T47D (cell line): ENCODE measurements at regions not wholly inside any gene's neighbourhood (a gene's known extent, or its start where the extent isn't known, plus 50 kb on each side); places are given as distances from the start of the nearest gene placed in this dataset.

Source experiments
- DNase-seq, 2 experiments: peaks; one replicate each; pipeline versions ENCODE4 v3.0.0 to v3.0.0-alpha.2; 2011 to 2012; ENCODE audit warnings: low read depth in 1 of 2, low spot score in 1 of 2
- JUND ChIP-seq: IDR thresholded peaks from 2 replicates; pipeline ENCODE4 v1.6.1; 2012; ENCODE audit warnings: low read depth
- in situ Hi-C: cut with HindIII; loops from 2 replicates; pipeline ENCODE4 v1.10.0; 2016; ENCODE audit warnings: low sequenced_read_pairs, low pct_unique_long_range_greater_than_20kb

DNA sequence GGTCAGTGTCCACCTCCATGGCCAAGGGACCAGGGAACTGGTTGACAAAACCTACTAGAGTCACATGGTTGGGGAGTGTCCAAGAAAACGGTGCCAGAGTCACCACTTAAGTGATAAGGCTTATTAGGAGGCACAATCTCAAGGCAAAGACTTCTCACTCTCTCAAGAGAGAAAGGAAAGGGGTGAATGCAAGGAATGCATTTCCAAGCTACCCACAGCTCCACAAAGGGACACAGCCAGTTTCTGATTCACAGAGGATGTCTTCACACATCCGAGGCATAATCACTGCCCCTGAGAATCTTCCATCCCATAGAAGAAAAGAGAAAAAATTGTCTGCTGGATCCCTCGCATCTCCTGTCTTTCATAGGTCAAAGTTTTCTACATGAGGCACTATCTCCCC is 269.3 kb downstream of the TNS1 start:
- TF ChIP-seq JUND = no peak
- in situ Hi-C loops = no loop called here
- DNase-seq = no peak

DNA sequence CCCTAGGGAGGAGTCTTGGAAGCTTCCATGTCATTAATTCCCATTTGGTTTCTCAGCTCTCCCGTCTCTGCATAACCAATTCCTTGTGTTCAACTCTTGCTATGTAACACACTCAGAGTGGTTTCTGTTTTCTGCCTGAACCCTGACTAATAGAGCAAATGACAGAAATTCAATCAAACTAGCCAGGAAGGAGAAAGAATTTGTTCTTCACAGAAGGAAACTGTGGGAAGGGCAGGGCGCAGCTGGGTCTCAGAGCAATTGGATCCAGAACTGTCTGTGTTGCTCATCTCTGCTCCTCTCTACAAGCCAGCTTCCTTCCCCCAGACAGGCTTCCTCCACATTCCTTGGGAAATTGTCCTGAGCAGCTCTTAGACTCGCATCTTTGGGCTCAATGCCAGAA is 269.8 kb downstream of the TNS1 start:
- TF ChIP-seq JUND = no peak
- in situ Hi-C loops = no loop called here
- DNase-seq = no peak

DNA sequence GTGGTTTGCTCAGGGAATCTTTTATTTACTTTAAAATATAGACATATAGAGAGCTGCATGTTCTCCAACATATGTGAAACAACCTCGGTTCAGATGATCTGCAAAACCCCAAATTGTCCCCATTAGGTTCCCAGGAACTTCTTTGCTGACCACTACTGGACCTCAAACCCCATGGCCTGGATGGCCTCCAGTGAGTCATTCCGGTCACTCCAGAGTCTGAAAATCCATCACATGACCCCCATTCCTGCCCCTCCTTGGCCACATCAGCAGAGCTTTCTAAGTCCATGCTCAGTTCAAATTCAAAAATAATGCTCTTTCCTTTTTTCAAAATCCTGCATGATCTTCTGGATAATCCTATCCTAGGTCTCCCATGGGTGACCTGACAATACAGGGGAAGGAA is 271.0 kb downstream of the TNS1 start:
- in situ Hi-C loops = no loop called here
- no peak for TF ChIP-seq JUND
- DNase-seq = no peak

DNA sequence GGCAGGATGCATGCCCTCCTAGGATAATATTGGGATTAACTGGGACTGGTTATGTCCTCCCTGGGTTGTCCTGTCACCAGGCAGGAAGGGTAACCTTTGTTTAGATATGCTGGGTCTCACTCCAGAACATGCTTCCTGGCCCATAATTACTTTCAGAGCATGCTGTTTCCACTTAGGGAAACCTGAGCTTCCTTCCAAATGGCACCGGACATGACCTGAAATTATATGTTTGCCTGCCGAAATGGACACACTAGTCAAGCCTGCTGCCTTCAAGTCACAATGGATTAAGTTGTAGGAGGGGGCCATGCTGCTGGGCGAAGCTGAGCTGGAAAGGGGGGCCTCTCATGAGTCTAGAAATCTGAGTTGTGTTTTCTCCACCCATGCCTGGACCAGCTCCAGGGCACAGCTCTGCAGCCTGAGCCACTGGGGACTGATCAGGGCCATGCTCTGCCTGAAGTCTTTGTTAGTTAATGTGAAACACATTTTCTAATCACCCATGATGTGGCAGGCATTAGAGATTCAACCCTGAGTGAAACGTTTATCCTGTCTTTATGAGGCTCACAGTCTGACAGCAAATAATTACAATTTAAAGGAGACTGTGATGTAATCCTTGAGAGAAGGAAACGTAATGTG is 273.3 kb downstream of the TNS1 start:
- DNase-seq = no peak
- in situ Hi-C loops = no loop called here
- no peak for TF ChIP-seq JUND

DNA sequence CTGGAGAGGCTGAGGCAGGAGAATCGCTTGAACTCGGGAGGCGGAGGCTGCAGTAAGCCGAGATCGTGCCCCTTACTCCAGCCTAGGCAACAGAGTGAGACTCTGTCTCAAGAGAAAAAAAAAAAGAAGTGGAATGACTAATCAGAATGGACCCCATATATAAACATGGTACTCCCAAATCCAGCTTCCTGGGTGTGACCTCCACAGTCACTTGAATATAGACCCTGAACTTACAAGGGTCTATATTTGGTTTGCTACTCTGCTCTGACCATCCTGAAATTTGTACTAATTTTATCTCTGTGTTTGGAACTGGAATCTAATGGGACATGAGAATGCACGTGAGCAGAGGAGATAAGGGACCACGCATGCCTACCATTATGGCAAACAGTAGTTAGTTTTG is 275.0 kb downstream of the TNS1 start:
- in situ Hi-C loops = no loop called here
- no peak for TF ChIP-seq JUND
- DNase-seq = no peak

DNA sequence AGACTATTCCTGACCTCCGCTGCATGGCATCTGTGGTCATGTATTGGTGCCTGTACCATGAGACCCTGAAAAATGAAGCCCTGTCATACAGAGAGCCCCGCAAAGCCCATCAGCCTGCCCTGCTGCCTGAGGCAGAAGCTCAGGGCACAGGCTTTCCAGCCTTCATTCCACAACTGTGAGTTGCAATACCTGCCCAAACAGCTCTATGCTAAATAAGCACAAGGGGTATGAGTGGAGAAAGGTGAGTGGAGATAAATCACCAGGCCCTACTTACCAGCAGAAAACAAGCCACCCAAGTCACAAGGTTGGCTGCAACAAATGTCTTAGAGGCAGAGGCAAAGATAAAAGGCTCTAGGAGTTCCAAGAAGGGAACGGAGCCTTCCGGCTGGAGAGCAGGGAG is 277.4 kb downstream of the TNS1 start:
- TF ChIP-seq JUND = no peak
- DNase-seq = no peak
- in situ Hi-C loops = no loop called here

DNA sequence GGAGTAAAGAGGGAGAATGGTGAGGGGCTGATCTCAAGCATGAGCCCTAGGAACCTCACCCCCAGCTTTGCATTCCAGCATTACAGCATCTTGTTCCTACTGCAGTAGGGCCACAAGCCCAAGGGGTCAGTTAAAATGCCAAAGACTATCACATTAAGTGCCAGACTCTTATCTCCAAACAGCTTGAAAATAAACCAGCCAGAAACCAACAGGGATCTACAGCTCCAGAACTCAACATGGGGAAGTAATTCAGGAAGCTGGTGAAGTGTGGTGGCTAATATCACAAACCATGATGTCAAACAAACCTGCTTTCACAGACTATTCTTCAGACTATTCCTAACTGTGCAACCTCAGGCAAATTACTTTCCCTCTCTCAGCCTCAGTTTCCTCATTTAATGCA is 278.3 kb downstream of the TNS1 start:
- DNase-seq = no peak
- in situ Hi-C loops = no loop called here
- no peak for TF ChIP-seq JUND

DNA sequence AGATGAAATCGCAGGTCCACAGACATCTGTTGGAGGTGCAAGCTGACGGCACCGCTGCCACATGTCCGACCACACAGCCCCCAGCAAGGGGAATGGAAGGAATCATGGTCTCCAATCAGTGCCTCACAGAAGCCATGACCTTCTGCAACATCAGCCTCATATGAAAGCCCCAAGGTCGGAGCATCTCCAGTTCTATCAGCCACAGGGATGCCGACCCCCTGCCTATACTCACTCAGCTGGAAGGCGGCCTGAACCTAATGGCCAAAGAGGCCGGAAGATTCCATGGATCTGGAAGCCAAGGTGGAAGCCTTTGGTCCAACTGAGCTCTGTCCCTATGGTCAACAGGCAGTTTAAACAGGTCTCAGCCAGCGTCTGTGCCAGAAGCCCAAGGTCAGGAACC is 278.8 kb downstream of the TNS1 start:
- TF ChIP-seq JUND = no peak
- no peak for DNase-seq
- in situ Hi-C loops = no loop called here

DNA sequence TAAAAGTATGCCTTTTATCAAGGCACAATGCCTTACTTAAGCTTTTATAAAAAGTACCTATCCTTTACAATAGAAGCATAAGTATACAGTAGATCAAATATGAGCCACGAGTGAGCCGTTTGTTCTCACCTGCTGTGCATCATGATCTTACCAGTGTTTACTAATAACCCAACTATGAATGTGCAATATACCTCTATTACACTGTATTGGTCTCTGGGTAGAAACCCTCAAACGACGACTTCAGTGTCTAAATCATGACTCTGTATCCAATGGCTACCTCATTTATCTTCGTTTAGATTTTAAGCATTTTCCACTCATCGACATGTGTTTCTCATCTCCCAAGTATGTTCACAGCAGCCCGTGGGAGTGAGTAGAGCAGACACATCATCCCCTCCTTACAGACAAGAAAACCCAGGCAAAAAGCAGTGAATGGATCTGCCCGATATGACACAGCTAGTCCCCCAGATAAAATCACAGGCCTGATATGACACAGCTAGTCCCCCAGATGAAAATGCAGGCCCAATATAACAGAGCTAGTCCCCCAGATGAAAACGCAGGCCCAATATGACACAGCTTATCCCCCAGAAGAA is 279.8 kb downstream of the TNS1 start:
- in situ Hi-C loops = no loop called here
- TF ChIP-seq JUND = no peak
- no peak for DNase-seq

DNA sequence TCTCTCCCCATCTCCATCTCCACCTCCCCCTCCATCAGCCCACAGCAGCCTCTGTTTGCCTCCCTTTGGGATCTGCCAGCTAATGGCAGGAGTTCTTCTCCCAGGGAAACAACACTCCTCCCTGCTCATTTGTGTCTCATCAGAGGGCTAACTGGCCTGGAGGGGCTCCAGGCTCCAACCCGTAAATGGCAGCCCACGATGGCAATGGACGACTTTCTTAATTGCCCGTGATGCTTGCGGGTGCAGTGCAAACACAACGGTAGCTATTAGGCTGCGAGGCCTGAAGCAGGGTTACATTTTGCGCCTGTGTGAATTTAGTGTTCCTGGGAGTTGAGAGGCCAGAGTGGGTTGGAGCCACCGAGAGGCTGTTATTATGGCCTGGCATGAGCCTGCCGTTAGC is 285.1 kb downstream of the TNS1 start:
- DNase-seq = no peak
- no peak for TF ChIP-seq JUND
- in situ Hi-C loops = no loop called here

DNA sequence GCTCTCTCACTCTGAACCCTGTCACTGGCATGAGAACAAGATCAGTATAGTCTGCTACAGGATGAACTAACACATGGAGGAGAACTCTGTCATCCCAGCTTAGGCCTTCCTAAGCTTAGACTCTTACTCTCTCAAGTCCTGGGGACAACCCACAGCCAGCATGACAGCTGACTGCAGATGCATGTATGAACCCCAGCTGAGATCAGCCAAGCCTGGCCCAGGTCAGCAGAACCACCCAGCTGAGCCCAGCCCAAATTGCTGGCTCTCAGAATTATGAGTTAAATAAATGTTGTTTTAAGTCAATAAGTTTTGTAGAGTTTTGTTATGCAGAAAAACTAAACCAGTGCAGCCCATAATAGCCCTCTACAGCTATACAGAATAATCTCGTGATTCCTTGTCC is 287.3 kb downstream of the TNS1 start:
- no peak for TF ChIP-seq JUND
- no peak for DNase-seq
- in situ Hi-C loops = no loop called here

DNA sequence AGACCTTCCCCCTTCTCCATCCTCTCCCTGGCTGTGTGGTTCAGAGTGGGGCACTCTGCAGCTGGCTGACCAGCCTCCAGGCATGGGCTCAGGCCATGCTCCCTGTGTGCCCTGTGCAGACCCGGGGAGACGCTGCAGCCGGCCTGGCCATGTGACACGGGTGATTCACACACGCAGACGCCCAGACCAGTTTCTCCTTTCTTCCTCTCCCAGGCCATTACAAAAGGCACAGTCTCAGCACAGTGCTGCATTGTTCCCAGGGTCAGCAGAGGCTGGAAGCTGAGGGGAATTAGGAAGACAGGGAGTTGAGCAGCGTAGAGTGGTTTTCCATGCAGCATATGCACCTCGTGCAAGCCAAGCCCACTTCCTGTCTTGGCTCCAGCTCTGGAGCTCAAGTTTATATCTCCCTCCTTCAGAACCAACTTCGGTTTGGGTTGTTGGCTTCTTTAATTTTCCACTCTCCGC is 288.5 kb downstream of the TNS1 start:
- no peak for DNase-seq
- in situ Hi-C loops = no loop called here

DNA sequence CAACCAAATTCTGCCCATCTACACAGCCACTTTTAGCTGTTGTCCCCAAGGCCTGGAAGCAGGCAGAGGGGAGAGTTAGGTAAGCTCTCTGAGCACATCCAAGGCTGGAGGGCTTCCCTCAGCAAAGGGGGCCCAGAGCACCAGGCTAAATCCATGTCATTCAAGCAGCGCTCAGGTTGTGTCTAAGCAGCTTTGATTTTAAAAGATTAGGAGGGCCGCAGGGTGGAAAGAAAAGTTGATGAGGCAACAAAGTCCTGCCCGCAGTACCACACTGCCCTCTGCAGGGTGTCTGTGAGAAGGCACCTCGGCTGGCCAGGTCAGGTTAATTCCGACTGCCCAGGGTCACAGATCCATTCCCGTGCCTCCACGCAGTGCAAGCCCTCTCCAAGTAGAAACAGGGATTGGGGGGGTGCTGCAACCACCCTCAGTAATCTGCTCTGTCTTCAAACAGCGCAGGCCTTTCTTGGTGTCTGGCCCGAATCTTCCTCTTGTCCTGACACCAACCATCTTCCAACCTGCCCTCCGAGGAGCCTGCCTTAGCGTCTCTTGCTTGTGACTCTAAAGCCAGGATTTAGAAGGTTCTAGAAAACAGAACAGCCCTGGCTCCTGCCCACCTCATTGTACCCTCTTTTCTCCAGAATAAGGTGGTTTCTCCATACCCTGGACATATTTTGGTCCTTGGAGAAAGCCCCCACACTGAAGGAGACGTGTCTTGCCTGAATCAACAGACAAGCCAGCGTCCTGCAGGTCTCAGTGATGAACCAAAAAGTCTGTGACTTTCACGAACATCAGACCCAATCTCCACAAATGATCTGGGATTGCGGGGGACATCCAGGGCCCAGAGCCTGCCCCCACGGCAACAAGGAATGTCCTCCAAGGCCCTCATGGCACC is 289.2 kb downstream of the TNS1 start:
- in situ Hi-C loops = no loop called here
- DNase-seq = peak; percentile 29 to 81
- no peak for TF ChIP-seq JUND

More for the DNA sequence above, 288.5 kb downstream of the TNS1 start:
- no peak for TF ChIP-seq JUND

DNA sequence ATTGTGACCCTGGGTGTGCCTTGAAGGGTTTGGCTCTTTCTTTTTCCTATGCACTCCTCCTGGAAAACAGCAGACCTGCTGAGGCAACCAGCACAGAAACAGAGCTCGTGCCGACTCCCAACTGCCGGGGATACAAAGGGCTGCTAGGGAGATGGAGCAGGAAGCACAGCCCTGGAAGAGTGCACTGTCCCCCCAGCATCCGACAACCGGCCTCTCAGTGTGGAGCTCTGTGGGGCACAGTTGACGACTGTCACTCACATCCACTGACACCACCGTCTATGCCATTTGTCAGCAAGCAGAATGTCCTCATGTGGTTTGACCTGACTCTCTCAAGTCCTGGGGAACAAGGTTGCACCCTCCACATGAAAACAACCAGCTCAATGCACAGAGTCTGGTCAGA is 290.4 kb downstream of the TNS1 start:
- in situ Hi-C loops = no loop called here

More for the DNA sequence above, 290.4 kb downstream of the TNS1 start:
- DNase-seq = no peak
- TF ChIP-seq JUND = no peak
